Body of pancreas (tissue), 4 donors: ENCODE measurements at regions not wholly inside any gene's neighbourhood (a gene's known extent, or its start where the extent isn't known, plus 50 kb on each side); places are given as distances from the start of the nearest gene placed in this dataset.

Experiments
- ATAC-seq: fragments of 150-250 bp; one replicate; pipeline ENCODE4 v1.9.1; 2016
- DNase-seq, 4 donors: peaks; one replicate each; pipeline ENCODE4 v3.0.0-alpha.2; 2019
- H3K27ac ChIP-seq, 4 donors: fragments of 200-600 bp; sonication (generic); 1 replicate in 3 of 4; 2 replicates in 1 of 4; pipeline versions ENCODE4 v1.5.1 to v1.6.1; 2016 to 2019; ENCODE audit warnings: mild to moderate bottlenecking in 1 of 4, mixed read lengths in 1 of 4, moderate library complexity in 1 of 4
- H3K27me3 ChIP-seq, 2 donors: fragments of 200-600 bp; sonication (generic); one replicate each; pipeline ENCODE4 v1.6.0; 2016; ENCODE audit warnings: mild to moderate bottlenecking in 1 of 2
- H3K36me3 ChIP-seq, 2 donors: fragments of 200-600 bp; sonication (generic); replicated peaks in 1 of 2; 2 replicates each; pipeline ENCODE4 v1.5.1; 2016; ENCODE audit warnings: low read depth in 2 of 2; ENCODE audit not compliant: insufficient read depth in 1 of 2
- H3K4me1 ChIP-seq: fragments of 200-600 bp; sonication (generic); one replicate; pipeline ENCODE4 v1.6.0; 2016
- H3K4me3 ChIP-seq, 2 donors: fragments of 200-600 bp; sonication (generic); 1 replicate in 1 of 2; 2 replicates in 1 of 2; pipeline ENCODE4 v1.5.1; 2016 to 2019
- H3K9me3 ChIP-seq, 3 donors: fragments of 200-600 bp; sonication (generic); 1 replicate in 2 of 3; 2 replicates in 1 of 3; pipeline ENCODE4 v1.5.1; 2016
- CTCF ChIP-seq, 7 experiments: fragments of 450-650 bp in 4 of 7; fragments of 200-600 bp in 3 of 7; sonication (generic) in 3 of 7; IDR thresholded peaks; one replicate each; pipeline ENCODE4 v1.5.1; 2016 to 2019; ENCODE audit warnings: antibody characterized with exemption in 7 of 7
- POLR2A ChIP-seq, 3 donors: fragments of 450-650 bp; IDR thresholded peaks; one replicate each; pipeline ENCODE4 v1.6.1; 2016; ENCODE audit warnings: antibody characterized with exemption in 3 of 3, mild to moderate bottlenecking in 2 of 3
- WGBS, 2 donors: methylation state at CpG; one replicate each; pipeline ENCODE4 v1.1.5; 2017; 5-methylcytosine and 5-hydroxymethylcytosine counted together
- intact Hi-C: fragments of 100-400 bp; cut with DNase I; formaldehyde crosslinking; loops from one replicate; pipeline ENCODE4 v1.15.1; 2023

- 55 to 63% methylated on average over 1 of the region's 1 CpG for WGBS, 2 donors
These were observed 900.1 kb downstream of the TTLL7 start for GRCh38 chr1:83098791-83099190.

GRCh38 chr1:83098131-83098530 lies 900.8 kb downstream of the TTLL7 start:
- ATAC-seq (no peak), DNase-seq (no peak)

More at GRCh38 chr1:83098791-83099190, 900.1 kb downstream of the TTLL7 start:
- DNase-seq, result no peak
- no peaks in the 10 kb centered on the region for H3K36me3 ChIP-seq
- no peak overlapping the region for H3K27ac ChIP-seq
- ATAC-seq, result no peak
- intact Hi-C loops, result no loop called here
- no peak for TF ChIP-seq CTCF (IDR thresholded peaks at IDR 0.05)
- TF ChIP-seq POLR2A (IDR thresholded peaks at IDR 0.05), result no peak
- H3K27me3 ChIP-seq, result no peaks in the 10 kb centered on the region
- H3K4me3 ChIP-seq, result no peak overlapping the region
- no peaks in the 10 kb centered on the region for H3K9me3 ChIP-seq
- no peaks in the 10 kb centered on the region for H3K4me1 ChIP-seq

GRCh38 chr1:83097715-83098114 lies 901.2 kb downstream of the TTLL7 start:
- TF ChIP-seq CTCF (IDR thresholded peaks at IDR 0.05) (no peak), POLR2A (IDR thresholded peaks at IDR 0.05) (no peak)
- no peak overlapping the region for H3K27ac ChIP-seq
- intact Hi-C loops, result no loop called here
- no peaks in the 10 kb centered on the region for H3K9me3 ChIP-seq
- no peaks in the 10 kb centered on the region for H3K4me1 ChIP-seq
- H3K27me3 ChIP-seq, result no peaks in the 10 kb centered on the region
- ATAC-seq, result no peak
- no peak for DNase-seq
- no peaks in the 10 kb centered on the region for H3K36me3 ChIP-seq
- H3K4me3 ChIP-seq, result no peak overlapping the region

More at GRCh38 chr1:83098131-83098530, 900.8 kb downstream of the TTLL7 start:
- Histone ChIP-seq H3K4me1 (no peaks in the 10 kb centered on the region), H3K36me3 (no peaks in the 10 kb centered on the region), H3K27ac (no peak overlapping the region), H3K4me3 (no peak overlapping the region), H3K27me3 (no peaks in the 10 kb centered on the region), H3K9me3 (no peaks in the 10 kb centered on the region)
- WGBS, 2 donors, result 75 to 76% methylated on average over 3 of the region's 3 CpGs
- intact Hi-C loops, result no loop called here
- TF ChIP-seq POLR2A (IDR thresholded peaks at IDR 0.05) (no peak), CTCF (IDR thresholded peaks at IDR 0.05) (no peak)

GRCh38 chr1:83095570-83095969 lies 903.4 kb downstream of the TTLL7 start:
- Histone ChIP-seq H3K27me3 (no peaks in the 10 kb centered on the region), H3K9me3 (no peaks in the 10 kb centered on the region), H3K4me3 (no peak overlapping the region), H3K27ac (no peak overlapping the region), H3K4me1 (no peaks in the 10 kb centered on the region), H3K36me3 (no peaks in the 10 kb centered on the region)
- no peak for ATAC-seq
- TF ChIP-seq POLR2A (IDR thresholded peaks at IDR 0.05) (no peak), CTCF (IDR thresholded peaks at IDR 0.05) (no peak)
- intact Hi-C loops, result no loop called here
- no peak for DNase-seq
- WGBS, 2 donors, result 95 to 96% methylated on average over 5 of the region's 5 CpGs

GRCh38 chr1:83090195-83090594 lies 908.7 kb downstream of the TTLL7 start:
- intact Hi-C loops, result no loop called here
- H3K36me3 ChIP-seq, result no peaks in the 10 kb centered on the region
- WGBS, 2 donors, result 54 to 80% methylated on average over 3 of the region's 3 CpGs
- H3K27me3 ChIP-seq, result no peaks in the 10 kb centered on the region
- TF ChIP-seq POLR2A (IDR thresholded peaks at IDR 0.05) (no peak), CTCF (IDR thresholded peaks at IDR 0.05) (no peak)
- H3K4me1 ChIP-seq, result no peaks in the 10 kb centered on the region
- no peak overlapping the region for H3K4me3 ChIP-seq
- ATAC-seq (no peak), DNase-seq (no peak)
- no peak overlapping the region for H3K27ac ChIP-seq
- no peaks in the 10 kb centered on the region for H3K9me3 ChIP-seq
